GM12892 (cell line): ENCODE measurements at regions not wholly inside any gene's neighbourhood (a gene's known extent, or its start where the extent isn't known, plus 50 kb on each side); places are given as distances from the start of the nearest gene placed in this dataset.

Experiments used
- POLR2A ChIP-seq: IDR thresholded peaks from 2 replicates; pipeline ENCODE4 v1.6.1; 2011; ENCODE audit warnings: low read depth, low read length, control low read depth
- POLR2AphosphoS5 ChIP-seq: IDR thresholded peaks from 2 replicates; pipeline ENCODE4 v1.6.1; 2011; ENCODE audit warnings: low read depth, low read length, control low read depth
- TAF1 ChIP-seq: IDR thresholded peaks from 2 replicates; pipeline ENCODE4 v1.6.1; 2011; ENCODE audit warnings: low read depth, mild to moderate bottlenecking, control low read depth, low read length, borderline replicate concordance

- TF ChIP-seq POLR2A: no peak
- TF ChIP-seq TAF1: no peak
- TF ChIP-seq POLR2AphosphoS5: no peak
Observed at GRCh38 chr12:60522684-60523400, 927.0 kb downstream of the SLC16A7 start.
